GM13977 (cell line): ENCODE measurements at regions not wholly inside any gene's neighbourhood (a gene's known extent, or its start where the extent isn't known, plus 50 kb on each side); places are given as distances from the start of the nearest gene placed in this dataset.

Source experiments
- DNase-seq: peaks from one replicate; pipeline ENCODE4 v3.0.0; 2012; ENCODE audit warnings: low spot score
- in situ Hi-C: fragments of 300-500 bp; cut with MboI; formaldehyde crosslinking; loops from one replicate; pipeline ENCODE4 v1.12.0; 2022; ENCODE audit warnings: low sequenced_read_pairs, low pct_unique_long_range_greater_than_20kb, mixed read lengths, inconsistent platforms; ENCODE audit not compliant: unreplicated experiment
- TF ChIP-seq, protein P1 (sequence below): IDR thresholded peaks from 2 replicates; pipeline ENCODE4 v1.5.1; 2012; ENCODE audit warnings: mild to moderate bottlenecking, control low read depth; ENCODE audit not compliant: insufficient read depth; ENCODE audit errors: extremely low read depth, missing control alignments

DNA sequence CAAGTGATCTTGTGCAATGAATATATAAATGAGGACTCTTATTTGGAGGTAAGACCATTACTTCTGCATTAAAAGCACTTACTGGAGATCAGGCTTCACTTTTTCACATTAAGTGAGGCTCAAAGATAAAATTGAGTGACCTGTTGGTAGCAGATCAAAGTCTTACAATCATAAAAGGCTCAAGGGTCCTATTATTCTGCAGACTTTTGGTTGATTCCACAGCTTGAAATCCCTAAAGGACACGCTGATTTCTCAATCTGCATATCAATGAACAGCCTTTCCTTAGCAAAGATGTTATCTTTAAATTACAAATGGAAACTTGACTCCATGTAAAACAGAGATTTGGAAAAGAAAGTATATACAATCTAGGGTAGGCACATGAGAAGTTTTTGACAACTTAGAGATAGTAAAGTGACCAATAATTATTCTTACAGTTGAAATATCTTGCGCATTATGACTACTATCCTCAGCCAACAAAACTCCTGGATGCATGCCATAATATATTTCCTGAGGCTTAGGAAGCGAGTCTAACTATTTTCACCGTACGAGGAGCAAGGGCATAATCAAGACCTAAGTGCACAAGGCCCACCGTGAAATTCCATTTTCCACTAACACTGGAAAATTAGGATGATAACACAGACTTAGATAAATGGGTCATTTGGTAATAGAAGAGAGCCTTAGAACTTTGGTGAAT is 640.7 kb downstream of the LIG4 start:
- no peak for DNase-seq
- TF ChIP-seq, protein P1, sequence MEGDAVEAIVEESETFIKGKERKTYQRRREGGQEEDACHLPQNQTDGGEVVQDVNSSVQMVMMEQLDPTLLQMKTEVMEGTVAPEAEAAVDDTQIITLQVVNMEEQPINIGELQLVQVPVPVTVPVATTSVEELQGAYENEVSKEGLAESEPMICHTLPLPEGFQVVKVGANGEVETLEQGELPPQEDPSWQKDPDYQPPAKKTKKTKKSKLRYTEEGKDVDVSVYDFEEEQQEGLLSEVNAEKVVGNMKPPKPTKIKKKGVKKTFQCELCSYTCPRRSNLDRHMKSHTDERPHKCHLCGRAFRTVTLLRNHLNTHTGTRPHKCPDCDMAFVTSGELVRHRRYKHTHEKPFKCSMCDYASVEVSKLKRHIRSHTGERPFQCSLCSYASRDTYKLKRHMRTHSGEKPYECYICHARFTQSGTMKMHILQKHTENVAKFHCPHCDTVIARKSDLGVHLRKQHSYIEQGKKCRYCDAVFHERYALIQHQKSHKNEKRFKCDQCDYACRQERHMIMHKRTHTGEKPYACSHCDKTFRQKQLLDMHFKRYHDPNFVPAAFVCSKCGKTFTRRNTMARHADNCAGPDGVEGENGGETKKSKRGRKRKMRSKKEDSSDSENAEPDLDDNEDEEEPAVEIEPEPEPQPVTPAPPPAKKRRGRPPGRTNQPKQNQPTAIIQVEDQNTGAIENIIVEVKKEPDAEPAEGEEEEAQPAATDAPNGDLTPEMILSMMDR, result no peak
- in situ Hi-C loops, result no loop called here

DNA sequence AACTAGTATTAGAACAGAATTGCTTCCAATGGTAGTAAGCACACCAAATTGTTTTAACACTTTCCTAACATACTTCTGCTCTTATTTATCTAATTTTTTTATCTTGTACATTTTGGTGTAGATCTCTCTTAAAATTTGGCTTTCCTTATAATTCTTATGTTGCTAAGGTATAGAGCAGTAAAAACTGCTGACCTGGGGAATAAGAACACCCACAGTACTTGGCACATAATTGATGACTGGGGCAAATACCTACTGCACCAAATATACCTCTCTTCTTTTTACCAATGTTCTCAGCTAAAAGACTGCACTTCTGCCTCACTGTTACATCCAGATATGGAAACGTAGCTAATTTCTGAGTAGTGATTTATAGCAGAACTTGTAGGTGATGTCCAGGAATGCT is 642.2 kb downstream of the LIG4 start:
- TF ChIP-seq, protein P1, result no peak
- in situ Hi-C loops, result no loop called here
- DNase-seq, result no peak

DNA sequence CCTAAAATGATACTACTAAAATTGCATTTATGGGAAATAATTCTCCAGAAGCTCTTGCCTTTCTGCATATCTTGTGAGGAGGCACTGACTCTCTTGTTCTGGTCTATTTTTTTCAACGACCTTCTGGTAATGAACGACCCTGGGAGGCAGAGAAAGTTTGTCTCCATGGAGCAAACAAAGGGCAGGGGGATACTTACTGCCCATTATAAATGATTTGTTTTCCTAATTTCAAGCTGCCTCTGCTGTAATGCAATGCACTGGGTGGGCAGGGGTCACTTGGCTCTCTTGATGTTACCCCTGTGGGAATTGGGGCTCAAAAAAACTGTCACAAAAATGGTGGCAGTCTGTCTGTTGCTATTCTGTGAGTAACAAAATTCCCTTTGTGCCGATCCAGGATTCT is 643.2 kb downstream of the LIG4 start:
- TF ChIP-seq, protein P1, result no peak
- in situ Hi-C loops, result no loop called here
- DNase-seq, result no peak

DNA sequence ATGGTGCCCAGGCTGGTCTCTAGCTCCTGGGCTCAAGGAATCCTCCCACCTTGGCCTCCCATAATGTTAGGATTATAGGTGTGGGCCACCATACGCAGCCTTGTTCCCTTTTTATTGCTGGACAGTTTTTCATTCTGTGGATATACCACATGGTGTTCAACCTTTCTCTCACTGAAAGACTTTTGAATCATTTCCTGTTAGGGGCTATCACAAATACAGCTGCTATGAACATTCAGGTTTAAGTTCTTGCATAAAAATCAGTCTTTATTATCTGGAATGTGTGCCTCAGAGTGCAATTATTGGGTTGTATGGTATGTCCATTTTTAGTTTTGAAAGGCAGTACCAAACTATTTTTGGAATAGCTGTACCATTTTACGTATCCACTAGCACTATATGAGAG is 647.2 kb downstream of the LIG4 start:
- no peak for DNase-seq
- in situ Hi-C loops, result no loop called here
- TF ChIP-seq, protein P1, result no peak

DNA sequence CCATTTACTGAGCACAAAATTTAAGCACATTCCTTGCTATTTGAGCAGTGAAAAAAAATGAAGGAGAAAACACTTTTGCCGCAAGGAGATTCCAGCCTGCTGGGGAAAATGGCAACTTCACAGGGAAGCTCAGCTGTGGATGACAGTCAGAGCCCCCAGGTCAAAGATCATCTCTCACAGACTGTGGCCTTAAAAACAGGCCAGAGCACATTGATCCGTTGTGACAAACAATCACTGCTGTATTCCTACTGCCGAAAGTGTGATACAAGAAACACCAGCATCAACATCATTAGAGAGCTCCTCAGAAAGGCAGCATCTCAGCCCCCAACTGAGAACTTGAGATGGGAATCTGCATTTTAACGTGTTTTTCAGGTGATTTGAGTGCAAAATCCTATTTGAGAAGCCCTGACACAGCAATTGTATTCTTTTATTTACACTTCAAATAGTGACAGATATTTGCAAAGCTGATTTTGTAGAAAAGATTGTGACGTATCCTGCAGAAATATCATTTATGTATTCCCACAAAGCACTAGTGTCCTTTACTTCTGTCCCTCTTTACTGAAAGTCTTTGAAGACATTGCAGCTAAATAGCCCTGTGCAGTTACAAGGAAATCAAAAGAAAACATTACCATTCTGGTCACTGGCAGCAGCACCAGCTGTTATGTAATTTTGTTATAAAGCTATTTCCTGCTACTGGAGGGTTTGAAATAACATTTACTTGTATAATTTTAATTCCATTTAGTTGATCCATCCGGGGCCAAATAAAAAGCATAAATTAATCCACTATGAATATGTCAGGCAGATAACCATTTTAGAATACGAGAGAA is 652.0 kb downstream of the LIG4 start:
- no peak for DNase-seq
- in situ Hi-C loops, result no loop called here
- TF ChIP-seq, protein P1, result no peak

DNA sequence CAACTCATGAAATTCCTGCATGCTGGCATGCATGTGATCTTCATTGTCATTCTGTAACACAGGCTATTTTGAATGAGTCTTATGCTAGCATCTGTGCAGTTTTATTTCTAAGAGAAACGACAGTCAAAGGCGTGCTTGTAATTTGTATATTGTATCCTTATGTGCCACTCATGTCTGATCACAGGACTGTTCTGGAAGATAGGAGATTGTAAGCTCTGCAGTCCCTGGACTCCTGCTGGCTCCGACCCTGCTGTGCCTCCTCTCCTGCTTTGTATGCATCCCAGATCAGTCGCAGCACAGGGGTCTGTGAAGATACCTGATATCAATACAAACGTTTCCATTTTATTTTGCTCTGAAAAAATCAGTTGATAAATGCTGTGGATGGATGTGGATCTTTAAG is 653.1 kb downstream of the LIG4 start:
- in situ Hi-C loops, result no loop called here
- no peak for DNase-seq
- TF ChIP-seq, protein P1, result no peak
